ENCODE measurements at regions not wholly inside any gene's neighbourhood (a gene's known extent, or its start where the extent isn't known, plus 50 kb on each side); places are given as distances from the start of the nearest gene placed in this dataset.

- Histone ChIP-seq H3K4me3 (ENCODE audit: low read depth, low read length) (no peak overlapping the region), H3K36me3 (ENCODE audit: control insufficient read depth, insufficient read depth, low read length) (no peaks in the 10 kb centered on the region), H3K27me3 (ENCODE audit: control insufficient read depth, insufficient read depth, low read length) (no peaks in the 10 kb centered on the region)
- TF ChIP-seq, protein P1, sequence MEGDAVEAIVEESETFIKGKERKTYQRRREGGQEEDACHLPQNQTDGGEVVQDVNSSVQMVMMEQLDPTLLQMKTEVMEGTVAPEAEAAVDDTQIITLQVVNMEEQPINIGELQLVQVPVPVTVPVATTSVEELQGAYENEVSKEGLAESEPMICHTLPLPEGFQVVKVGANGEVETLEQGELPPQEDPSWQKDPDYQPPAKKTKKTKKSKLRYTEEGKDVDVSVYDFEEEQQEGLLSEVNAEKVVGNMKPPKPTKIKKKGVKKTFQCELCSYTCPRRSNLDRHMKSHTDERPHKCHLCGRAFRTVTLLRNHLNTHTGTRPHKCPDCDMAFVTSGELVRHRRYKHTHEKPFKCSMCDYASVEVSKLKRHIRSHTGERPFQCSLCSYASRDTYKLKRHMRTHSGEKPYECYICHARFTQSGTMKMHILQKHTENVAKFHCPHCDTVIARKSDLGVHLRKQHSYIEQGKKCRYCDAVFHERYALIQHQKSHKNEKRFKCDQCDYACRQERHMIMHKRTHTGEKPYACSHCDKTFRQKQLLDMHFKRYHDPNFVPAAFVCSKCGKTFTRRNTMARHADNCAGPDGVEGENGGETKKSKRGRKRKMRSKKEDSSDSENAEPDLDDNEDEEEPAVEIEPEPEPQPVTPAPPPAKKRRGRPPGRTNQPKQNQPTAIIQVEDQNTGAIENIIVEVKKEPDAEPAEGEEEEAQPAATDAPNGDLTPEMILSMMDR (IDR thresholded peaks at IDR 0.05; ENCODE audit: insufficient read depth, low read length, severe bottlenecking) = no peak
- DNase-seq (ENCODE audit: low read depth) (peak; percentile 33), FAIRE-seq (no peak)
These were observed 152.0 kb upstream of the ZEB2 start for GRCh38 chr2:144671695-144672455.

- DNase-seq (ENCODE audit: low read depth) = no peak
- FAIRE-seq = no peak
These were observed 150.8 kb upstream of the ZEB2 start for GRCh38 chr2:144670738-144671137.

GRCh38 chr2:144670080-144670479 lies 150.2 kb upstream of the ZEB2 start:
- FAIRE-seq (no peak), DNase-seq (ENCODE audit: low read depth) (no peak)
- Histone ChIP-seq H3K4me3 (ENCODE audit: low read depth, low read length) (no peak overlapping the region), H3K36me3 (ENCODE audit: control insufficient read depth, insufficient read depth, low read length) (no peaks in the 10 kb centered on the region), H3K27me3 (ENCODE audit: control insufficient read depth, insufficient read depth, low read length) (no peaks in the 10 kb centered on the region)
- TF ChIP-seq, protein P1 (IDR thresholded peaks at IDR 0.05; ENCODE audit: insufficient read depth, low read length, severe bottlenecking) = no peak

More at GRCh38 chr2:144670738-144671137, 150.8 kb upstream of the ZEB2 start:
- TF ChIP-seq, protein P1 (IDR thresholded peaks at IDR 0.05; ENCODE audit: insufficient read depth, low read length, severe bottlenecking) = no peak
- H3K4me3 ChIP-seq (ENCODE audit: low read depth, low read length) = no peak overlapping the region
- no peaks in the 10 kb centered on the region for H3K27me3 ChIP-seq (ENCODE audit: control insufficient read depth, insufficient read depth, low read length)
- no peaks in the 10 kb centered on the region for H3K36me3 ChIP-seq (ENCODE audit: control insufficient read depth, insufficient read depth, low read length)

- Histone ChIP-seq H3K4me3 (ENCODE audit: low read depth, low read length) (no peak overlapping the region), H3K36me3 (ENCODE audit: control insufficient read depth, insufficient read depth, low read length) (no peaks in the 10 kb centered on the region), H3K27me3 (ENCODE audit: control insufficient read depth, insufficient read depth, low read length) (no peaks in the 10 kb centered on the region)
- TF ChIP-seq, protein P1 (IDR thresholded peaks at IDR 0.05; ENCODE audit: insufficient read depth, low read length, severe bottlenecking) = no peak
- FAIRE-seq = no peak
- no peak for DNase-seq (ENCODE audit: low read depth)
These were observed 149.5 kb upstream of the ZEB2 start for GRCh38 chr2:144669196-144669987.

DNA sequence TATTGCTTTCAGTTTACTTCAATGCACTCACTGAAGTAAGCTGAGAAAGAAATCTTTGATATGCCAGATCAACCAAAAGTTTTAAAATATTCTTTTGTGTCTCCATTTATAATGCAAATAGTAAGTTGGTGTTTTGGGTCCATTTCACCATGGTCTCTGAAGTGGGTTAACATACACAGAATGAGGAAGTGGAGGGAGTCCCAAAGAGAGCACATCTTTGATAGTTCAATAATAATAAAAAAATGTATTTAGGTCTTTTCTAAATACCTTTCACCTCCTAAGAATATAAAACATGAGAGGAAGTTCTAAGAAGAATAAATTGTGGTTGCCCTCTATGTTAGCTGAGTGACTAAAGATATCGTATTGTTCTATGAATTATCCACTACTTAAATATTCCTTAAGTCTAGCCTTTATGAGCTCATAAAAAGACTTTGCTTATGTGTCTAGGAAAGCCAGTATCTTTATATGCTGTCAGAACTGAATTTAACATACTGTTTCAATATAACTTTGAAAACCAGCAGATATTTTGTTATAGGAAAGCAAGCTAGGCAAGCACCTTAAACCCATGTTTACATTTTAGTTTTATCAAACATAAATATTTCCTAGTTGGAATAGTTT lies 148.7 kb upstream of the ZEB2 start:
- TF ChIP-seq, protein P1 (IDR thresholded peaks at IDR 0.05; ENCODE audit: insufficient read depth, low read length, severe bottlenecking) = no peak
- H3K36me3 ChIP-seq (ENCODE audit: control insufficient read depth, insufficient read depth, low read length) = no peaks in the 10 kb centered on the region
- no peaks in the 10 kb centered on the region for H3K27me3 ChIP-seq (ENCODE audit: control insufficient read depth, insufficient read depth, low read length)
- FAIRE-seq (no peak), DNase-seq (ENCODE audit: low read depth) (no peak)
- H3K4me3 ChIP-seq (ENCODE audit: low read depth, low read length) = no peak overlapping the region

All from bronchial epithelial cell (primary cell).